NCI-H446 treated with DMSO at 0.1 percent for 48 hours (cell line): ENCODE measurements at regions not wholly inside any gene's neighbourhood (a gene's known extent, or its start where the extent isn't known, plus 50 kb on each side); places are given as distances from the start of the nearest gene placed in this dataset.
"Not testable (repeated sequence)": the region's sequence is repeated elsewhere in the genome, so short reads cannot be mapped to it uniquely, and the experiment has no call there.

ENCODE experiments used
- DNase-seq: peaks from one replicate; lab custom pipeline; 2025; lab: John Stamatoyannopoulos, UW

DNA sequence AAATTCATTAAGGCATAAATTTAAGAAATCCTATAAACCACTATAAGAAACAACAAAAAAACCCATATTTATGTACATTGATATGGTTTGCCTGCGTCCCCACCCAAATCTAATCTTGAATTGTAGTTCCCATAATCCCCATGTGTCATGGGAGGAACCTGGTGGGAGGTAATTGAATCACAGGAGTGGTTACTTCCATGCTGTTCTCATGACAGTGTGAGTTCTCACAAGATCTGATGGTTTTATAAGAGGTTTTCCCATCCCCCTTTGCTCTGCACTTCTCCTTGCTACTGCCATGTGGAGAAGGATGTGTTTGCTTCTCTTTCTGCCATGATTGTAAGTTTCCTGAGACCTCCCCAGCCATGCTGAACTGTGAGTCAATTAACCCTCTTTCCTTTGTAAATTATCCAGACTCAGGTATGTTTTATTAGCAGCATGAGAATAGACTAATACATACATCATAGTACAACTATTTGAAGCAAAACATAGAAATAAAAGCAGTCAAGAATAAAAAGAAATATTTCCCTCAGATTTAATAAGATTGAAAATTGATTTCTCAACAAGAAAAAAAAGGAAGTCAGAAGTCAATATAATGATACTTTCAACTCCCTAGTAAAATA, 209.0 kb upstream of the GPC6 start:
- DNase-seq, result no peak

GRCh38 chr13:93023929-93024328, 202.7 kb upstream of the GPC6 start:
- no peak for DNase-seq

DNA sequence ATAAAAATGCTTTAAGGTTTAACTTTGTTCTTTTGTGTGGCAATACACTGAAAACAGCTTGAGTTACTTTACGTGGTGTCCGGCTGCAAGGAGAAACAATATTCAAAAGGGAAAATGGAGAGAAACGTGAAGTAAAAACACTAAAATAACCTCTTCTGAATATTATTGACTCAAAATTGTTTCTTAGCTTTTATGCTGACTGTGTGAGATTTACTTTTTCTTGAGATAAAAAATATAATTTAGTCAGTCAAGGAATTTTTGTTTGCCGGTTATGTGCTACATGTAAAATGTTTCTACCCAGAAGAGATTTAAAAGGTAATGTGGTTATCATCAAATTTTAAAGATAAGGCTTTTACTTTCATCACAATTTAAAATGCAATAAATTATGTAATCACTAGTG, 200.6 kb upstream of the GPC6 start:
- no peak for DNase-seq

DNA sequence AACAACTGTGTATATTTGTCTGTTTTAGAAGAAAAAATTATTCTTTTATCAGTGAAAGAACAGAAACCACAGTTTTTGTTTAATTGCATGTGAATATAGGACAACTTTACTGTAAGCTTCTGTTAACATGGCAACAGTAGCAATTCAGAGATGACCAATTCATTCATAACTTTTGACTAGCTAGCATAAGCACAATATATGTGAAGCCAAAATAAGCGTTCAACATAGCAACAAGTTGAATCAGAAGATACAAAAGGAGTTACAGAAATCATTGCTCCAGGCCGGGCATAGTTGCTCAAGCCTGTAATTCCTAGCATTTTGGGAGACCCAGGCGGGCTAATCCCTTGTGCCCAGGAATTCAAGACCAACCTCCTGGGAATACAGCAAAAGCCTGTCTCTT, 197.1 kb upstream of the GPC6 start:
- DNase-seq, result no peak

GRCh38 chr13:93036380-93036779, 190.2 kb upstream of the GPC6 start:
- no peak for DNase-seq

DNA sequence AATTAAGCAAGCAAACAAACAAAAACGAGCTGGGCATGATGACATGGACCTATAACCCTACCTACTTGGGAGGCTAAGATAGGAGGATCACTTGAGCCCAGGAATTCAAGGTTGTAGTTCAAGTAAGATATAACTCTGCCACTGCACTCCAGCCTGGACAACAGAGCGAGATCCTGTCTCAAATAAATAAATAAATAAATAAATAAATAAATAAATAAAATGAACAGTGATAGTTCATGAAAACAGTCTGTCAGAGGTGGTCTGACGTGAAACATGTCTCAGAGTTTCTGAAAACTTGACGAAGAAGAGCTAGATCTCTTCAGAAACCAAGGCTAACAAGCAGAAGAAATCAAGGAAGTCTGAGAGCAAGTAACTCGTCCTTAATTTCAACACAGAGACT, 188.8 kb upstream of the GPC6 start:
- no peak for DNase-seq

DNA sequence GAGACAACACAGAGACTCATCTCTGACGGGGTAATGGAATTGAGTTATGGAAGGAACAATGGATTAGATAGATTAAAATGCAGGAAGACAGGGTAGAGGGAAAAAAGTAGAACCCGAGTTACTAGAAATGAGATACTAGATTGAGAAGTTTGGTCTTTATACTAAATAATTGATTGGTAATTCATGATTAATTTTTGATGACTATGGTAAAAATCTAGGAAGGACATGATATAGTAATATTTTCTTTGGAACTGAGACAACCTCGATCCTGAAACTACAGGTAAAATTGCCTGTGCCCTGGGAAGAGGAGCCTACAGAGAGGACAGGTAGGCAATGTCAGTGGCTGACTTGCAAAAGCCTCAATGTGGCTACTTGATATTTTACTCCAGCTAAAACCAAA, 188.4 kb upstream of the GPC6 start:
- no peak for DNase-seq

DNA sequence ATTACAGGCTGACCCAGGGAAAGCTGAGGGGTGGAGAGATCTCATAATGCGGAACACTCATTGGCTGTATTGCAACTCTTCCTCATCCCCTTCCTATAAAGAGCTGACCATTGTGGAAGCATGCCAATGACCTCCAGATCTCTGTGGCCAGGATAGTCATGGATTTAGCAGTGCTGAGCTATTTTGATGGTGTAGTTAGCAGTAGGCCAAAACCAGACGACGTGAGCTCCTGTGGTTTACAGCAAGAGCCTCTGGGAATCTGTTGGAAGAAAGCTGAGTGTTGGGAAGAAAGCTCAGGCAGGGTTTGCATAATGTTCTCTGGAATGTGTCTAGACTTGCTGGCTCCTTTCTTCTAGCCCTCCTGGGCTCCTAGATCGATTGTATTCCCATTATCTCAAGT, 187.5 kb upstream of the GPC6 start:
- no peak for DNase-seq

GRCh38 chr13:93041566-93041965, 185.0 kb upstream of the GPC6 start:
- not testable (repeated sequence) for DNase-seq

GRCh38 chr13:93045836-93046235, 180.8 kb upstream of the GPC6 start:
- DNase-seq, result no peak

- DNase-seq, result no peak
Measured at GRCh38 chr13:93055233-93055632, 171.4 kb upstream of the GPC6 start.

DNA sequence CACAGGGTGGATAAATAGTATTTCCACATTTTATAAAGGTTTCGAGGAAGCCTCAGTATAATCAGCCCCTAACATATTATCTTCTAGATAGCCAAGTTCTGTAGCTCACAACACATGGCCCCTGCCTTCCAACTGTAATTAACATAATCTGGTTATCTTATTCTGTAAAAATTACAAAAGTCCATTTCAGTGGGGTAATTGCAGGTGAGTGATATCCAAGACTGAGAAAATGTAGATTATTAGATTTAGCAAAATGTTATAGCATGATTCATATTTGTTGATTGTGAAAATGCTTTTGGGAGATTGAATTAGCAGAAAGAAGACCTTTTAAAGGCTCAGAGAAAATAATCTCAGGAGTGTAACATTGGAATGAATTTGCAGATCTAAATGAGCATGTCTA, 168.3 kb upstream of the GPC6 start:
- DNase-seq, result no peak

- no peak for DNase-seq
Measured at GRCh38 chr13:93060144-93060543, 166.5 kb upstream of the GPC6 start.

- no peak for DNase-seq
Measured at GRCh38 chr13:93066187-93066586, 160.4 kb upstream of the GPC6 start.

GRCh38 chr13:93079294-93079693, 147.3 kb upstream of the GPC6 start:
- DNase-seq, result no peak

GRCh38 chr13:93080166-93080565, 146.4 kb upstream of the GPC6 start:
- no peak for DNase-seq

- no peak for DNase-seq
Measured at GRCh38 chr13:93080587-93080986, 146.0 kb upstream of the GPC6 start.

GRCh38 chr13:93086329-93086728, 140.3 kb upstream of the GPC6 start:
- no peak for DNase-seq

DNA sequence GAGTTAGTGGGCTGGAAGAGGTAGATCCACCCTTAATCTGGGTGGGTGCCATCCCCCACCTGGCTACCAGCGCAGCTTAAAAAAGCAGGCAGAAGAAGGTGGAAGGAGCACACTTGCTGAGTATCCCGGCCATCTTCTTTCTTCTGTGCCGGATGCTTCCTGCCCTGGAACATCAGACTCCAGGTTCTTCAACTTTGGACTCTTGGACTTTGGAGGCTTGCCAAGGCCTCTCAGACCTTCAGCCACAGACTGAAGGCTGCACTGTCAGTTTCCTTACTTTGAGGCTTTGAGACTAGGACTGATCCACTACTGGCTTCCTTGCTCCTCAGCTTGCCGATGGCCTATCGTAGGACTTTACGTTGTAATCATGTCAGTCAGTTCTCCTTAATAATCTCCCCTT, 127.6 kb upstream of the GPC6 start:
- no peak for DNase-seq

DNA sequence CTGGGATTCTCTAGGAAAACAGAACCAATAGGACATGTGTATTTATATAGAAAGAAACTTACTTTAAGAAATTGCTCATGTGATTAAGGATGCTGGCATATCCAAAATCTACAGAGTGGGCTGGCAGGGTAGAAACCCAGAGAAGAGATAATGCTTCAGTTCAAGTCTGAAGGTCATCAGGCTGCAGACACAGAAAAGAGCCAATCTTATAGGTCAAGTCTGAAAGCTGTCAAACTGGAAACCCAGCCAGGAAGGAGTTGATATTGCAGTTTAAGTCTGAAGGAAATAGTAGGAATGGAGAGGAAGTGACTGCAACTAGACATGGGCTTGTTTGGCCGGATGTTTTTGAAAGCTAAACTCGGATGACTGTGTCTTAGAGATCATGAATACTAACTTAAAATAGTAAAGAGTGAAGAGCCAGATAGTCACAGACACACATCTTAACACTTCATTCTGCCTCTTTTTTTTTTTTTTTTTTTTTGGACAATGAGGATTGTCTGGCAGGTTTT, 125.3 kb upstream of the GPC6 start:
- DNase-seq, result no peak

DNA sequence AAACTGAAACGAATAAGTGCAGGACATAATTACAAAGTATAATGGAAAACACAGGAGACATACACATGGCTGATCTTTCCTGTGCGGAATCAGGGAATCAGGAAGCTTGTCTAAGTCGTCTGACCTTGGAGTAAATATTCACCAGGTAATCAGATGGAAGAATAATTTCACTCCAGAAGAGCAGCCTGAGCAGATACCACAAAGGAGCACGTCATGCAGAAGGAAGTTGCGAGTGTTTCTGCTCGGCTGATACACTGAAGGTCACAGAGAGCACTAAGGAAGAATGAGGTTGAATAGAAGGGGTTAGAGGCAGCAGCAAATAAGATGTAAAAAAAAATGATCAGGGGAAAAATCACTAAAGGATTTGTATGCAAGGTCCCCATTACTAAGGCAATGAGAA, 122.3 kb upstream of the GPC6 start:
- no peak for DNase-seq

- DNase-seq, result peak; percentile 52
Measured at GRCh38 chr13:93108111-93108601, 118.5 kb upstream of the GPC6 start.

DNA sequence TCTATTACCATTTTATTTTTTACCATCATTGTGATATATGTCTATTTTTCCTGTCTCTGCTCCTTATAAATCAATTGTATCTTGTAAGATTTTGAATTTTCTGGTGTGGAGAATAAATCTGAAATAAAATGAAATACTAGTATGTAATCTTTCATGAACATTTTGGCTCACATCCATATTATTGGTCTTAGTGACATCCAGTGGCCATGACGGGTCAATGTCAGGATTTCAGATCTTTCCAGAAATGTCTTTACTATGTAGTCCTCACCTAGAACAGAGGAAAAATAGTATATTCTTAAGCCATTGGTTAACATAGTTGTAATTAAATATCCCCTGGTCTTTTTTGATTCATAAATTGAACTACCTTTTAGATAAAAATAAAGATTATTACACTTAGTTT, 109.8 kb upstream of the GPC6 start:
- DNase-seq, result no peak

DNA sequence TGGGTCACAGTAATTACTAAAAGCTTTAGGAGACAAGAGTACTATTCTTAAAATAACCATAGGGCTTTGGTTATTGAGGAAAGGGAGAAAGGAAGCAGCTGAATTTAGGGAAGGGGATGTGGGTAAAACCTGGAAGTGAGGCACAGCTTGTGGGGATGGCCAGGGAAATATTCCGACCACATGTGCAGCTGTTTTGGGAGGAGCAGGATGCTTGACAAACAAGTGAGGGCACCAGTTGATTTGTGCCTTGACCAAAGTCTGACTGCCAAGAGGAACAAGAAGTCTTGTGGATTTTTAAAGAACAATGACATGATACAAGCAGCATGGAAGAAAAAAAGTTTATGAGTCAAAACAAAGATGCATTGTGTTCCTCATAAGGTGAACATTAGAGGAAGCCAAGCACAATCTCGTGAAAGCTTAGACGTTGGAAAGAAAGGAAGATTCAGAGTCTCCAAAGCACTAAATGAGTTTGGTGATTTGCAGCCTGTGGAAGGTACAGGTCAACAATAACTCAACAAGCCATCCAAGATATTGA, 108.5 kb upstream of the GPC6 start:
- DNase-seq, result no peak
